Transverse colon (tissue), 4 donors: ENCODE measurements at regions not wholly inside any gene's neighbourhood (a gene's known extent, or its start where the extent isn't known, plus 50 kb on each side); places are given as distances from the start of the nearest gene placed in this dataset.

Experiments used
- POLR2AphosphoS5 ChIP-seq, 3 donors: sonication (generic); formaldehyde crosslinking; IDR thresholded peaks; one replicate each; pipeline ENCODE4 v1.6.1; 2016; ENCODE audit warnings: antibody characterized with exemption in 3 of 3
- TF ChIP-seq, protein P1 (sequence below), 5 experiments: fragments of 200-600 bp in 3 of 5; fragments of 450-650 bp in 2 of 5; sonication (generic) in 3 of 5; IDR thresholded peaks; 1 replicate in 2 of 5; 2 replicates in 3 of 5; pipeline ENCODE4 v1.5.1; 2016 to 2017; ENCODE audit warnings: antibody characterized with exemption in 5 of 5, inconsistent platforms in 3 of 5, mild to moderate bottlenecking in 2 of 5, moderate library complexity in 1 of 5

GRCh38 chr2:226320076-226320948, 479.3 kb downstream of the IRS1 start:
- TF ChIP-seq, protein P1, sequence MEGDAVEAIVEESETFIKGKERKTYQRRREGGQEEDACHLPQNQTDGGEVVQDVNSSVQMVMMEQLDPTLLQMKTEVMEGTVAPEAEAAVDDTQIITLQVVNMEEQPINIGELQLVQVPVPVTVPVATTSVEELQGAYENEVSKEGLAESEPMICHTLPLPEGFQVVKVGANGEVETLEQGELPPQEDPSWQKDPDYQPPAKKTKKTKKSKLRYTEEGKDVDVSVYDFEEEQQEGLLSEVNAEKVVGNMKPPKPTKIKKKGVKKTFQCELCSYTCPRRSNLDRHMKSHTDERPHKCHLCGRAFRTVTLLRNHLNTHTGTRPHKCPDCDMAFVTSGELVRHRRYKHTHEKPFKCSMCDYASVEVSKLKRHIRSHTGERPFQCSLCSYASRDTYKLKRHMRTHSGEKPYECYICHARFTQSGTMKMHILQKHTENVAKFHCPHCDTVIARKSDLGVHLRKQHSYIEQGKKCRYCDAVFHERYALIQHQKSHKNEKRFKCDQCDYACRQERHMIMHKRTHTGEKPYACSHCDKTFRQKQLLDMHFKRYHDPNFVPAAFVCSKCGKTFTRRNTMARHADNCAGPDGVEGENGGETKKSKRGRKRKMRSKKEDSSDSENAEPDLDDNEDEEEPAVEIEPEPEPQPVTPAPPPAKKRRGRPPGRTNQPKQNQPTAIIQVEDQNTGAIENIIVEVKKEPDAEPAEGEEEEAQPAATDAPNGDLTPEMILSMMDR (IDR thresholded peaks at IDR 0.05), result no peak
- TF ChIP-seq POLR2AphosphoS5 (IDR thresholded peaks at IDR 0.05), result no peak
